ENCODE measurements at regions not wholly inside any gene's neighbourhood (a gene's known extent, or its start where the extent isn't known, plus 50 kb on each side); places are given as distances from the start of the nearest gene placed in this dataset.

DNA sequence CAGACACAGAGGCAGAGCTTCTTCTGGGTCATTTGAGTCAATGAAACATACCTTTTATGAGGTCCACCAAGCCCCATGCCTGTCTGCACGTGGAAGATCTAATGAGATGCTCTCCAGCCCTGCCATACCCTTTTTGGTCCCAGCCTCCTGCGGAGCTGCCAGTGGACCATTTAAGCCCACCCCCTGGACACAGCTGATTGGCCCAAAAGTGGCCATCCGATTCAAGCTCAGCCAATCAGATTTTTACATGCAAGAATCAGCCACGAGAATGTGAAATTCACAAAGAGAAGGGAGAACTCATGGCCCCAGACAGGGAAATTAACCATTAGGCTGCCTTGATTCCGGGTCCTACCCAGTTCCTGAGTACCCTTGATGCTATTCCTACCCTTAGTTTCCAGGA lies 231.0 kb upstream of the EEF2KMT start:
- TF ChIP-seq POLR2AphosphoS5 (IDR thresholded peaks at IDR 0.05; ENCODE audit: low read depth, low read length) (no peak), FOSL1 (IDR thresholded peaks at IDR 0.05; ENCODE audit: low read depth) (no peak), POLR2A (IDR thresholded peaks at IDR 0.05; ENCODE audit: borderline replicate concordance, extremely low read depth, insufficient read depth, insufficient read length) (no peak), RAD21 (IDR thresholded peaks at IDR 0.05; ENCODE audit: low read depth) (no peak), EGR1 (IDR thresholded peaks at IDR 0.05; ENCODE audit: low read depth) (no peak), EZH2 (IDR thresholded peaks at IDR 0.05) (no peak), EZH2phosphoT487 (IDR thresholded peaks at IDR 0.05; ENCODE audit: borderline replicate concordance) (no peak)
- TF ChIP-seq, protein P1, sequence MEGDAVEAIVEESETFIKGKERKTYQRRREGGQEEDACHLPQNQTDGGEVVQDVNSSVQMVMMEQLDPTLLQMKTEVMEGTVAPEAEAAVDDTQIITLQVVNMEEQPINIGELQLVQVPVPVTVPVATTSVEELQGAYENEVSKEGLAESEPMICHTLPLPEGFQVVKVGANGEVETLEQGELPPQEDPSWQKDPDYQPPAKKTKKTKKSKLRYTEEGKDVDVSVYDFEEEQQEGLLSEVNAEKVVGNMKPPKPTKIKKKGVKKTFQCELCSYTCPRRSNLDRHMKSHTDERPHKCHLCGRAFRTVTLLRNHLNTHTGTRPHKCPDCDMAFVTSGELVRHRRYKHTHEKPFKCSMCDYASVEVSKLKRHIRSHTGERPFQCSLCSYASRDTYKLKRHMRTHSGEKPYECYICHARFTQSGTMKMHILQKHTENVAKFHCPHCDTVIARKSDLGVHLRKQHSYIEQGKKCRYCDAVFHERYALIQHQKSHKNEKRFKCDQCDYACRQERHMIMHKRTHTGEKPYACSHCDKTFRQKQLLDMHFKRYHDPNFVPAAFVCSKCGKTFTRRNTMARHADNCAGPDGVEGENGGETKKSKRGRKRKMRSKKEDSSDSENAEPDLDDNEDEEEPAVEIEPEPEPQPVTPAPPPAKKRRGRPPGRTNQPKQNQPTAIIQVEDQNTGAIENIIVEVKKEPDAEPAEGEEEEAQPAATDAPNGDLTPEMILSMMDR (IDR thresholded peaks at IDR 0.05 in 2 of 3, conservative IDR thresholded peaks at IDR 0.05 in 1 of 3; ENCODE audit: borderline replicate concordance in 1 of 3, insufficient read depth in 1 of 3, low read depth in 2 of 3, low read length in 2 of 3): no peak
- TF ChIP-seq, protein P2, sequence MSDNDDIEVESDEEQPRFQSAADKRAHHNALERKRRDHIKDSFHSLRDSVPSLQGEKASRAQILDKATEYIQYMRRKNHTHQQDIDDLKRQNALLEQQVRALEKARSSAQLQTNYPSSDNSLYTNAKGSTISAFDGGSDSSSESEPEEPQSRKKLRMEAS (IDR thresholded peaks at IDR 0.05): no peak
